Activated CD8-positive, alpha-beta T cell treated with anti-CD3 and anti-CD28 coated beads, Interleukin-2, amount 10 ng/mL, durations not matched to agents 7 days and 5 days (primary cell): ENCODE measurements at regions not wholly inside any gene's neighbourhood (a gene's known extent, or its start where the extent isn't known, plus 50 kb on each side); places are given as distances from the start of the nearest gene placed in this dataset.
"Not testable (repeated sequence)": the region's sequence is repeated elsewhere in the genome, so short reads cannot be mapped to it uniquely, and the experiment has no call there.

Experiments used
- ATAC-seq: fragments of 150-1000 bp; cut with Tn5 transposase; one replicate; pipeline ENCODE4 v1.10.0; 2021; ENCODE audit warnings: moderate library complexity
- CTCF ChIA-PET: fragments of 350-600 bp; sonication (Branson Sonifier 250); formaldehyde crosslinking; loops from one replicate; lab custom pipeline; 2021; ENCODE audit warnings: antibody characterized with exemption; lab: Charles Lee
- POLR2A ChIA-PET: fragments of 350-600 bp; sonication (Branson Sonifier 250); formaldehyde crosslinking; loops from one replicate; lab custom pipeline; 2021; ENCODE audit warnings: antibody characterized with exemption; lab: Charles Lee
- DNase-seq: peaks from one replicate; pipeline ENCODE4 v3.0.0-alpha.2; 2020
- H3K27ac Mint-ChIP-seq: one replicate; pipeline ENCODE4 v1.8.0; 2021; ENCODE audit warnings: mild to moderate bottlenecking, mixed read lengths
- H3K27me3 Mint-ChIP-seq: one replicate; pipeline ENCODE4 v1.8.0; 2021; ENCODE audit warnings: low read depth, mixed read lengths
- H3K36me3 Mint-ChIP-seq: one replicate; pipeline ENCODE4 v1.8.0; 2021; ENCODE audit warnings: low read depth, mixed read lengths
- H3K4me1 Mint-ChIP-seq: one replicate; pipeline ENCODE4 v1.8.0; 2021; ENCODE audit warnings: low read depth, mixed read lengths
- H3K4me3 Mint-ChIP-seq: one replicate; pipeline ENCODE4 v1.8.0; 2021; ENCODE audit warnings: mild to moderate bottlenecking, mixed read lengths
- H3K9me3 Mint-ChIP-seq: one replicate; pipeline ENCODE4 v1.8.0; 2022; ENCODE audit warnings: mixed read lengths; ENCODE audit not compliant: insufficient read depth

GRCh38 chr15:31715208-31715607 is 315.1 kb upstream of the CHRNA7 start:
- POLR2A ChIA-PET, H3K4me1 Mint-ChIP-seq, H3K4me3 Mint-ChIP-seq, H3K27ac Mint-ChIP-seq, H3K36me3 Mint-ChIP-seq, H3K27me3 Mint-ChIP-seq, H3K9me3 Mint-ChIP-seq, ATAC-seq, DNase-seq, CTCF ChIA-PET: not testable (repeated sequence)

DNA sequence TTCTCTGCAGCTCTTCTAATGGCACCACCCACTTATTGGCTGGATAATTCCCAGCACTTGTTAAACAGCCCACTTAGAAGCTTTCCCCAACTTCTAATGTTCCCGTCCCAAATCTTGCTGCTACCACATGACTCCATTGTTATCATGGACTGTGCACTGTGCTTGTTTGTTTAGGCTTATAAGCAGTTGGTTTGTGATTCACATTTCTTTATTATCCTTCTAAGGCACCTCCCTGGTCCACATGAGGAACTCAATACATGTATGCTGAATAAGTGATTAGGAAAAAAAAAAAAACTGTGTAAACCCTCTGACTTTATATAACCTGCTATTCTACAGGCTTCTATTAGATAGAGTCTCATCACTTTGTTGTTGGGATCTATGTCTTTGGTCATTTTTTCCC is 311.7 kb upstream of the CHRNA7 start:
- H3K27me3 Mint-ChIP-seq, DNase-seq, ATAC-seq, H3K4me1 Mint-ChIP-seq, H3K36me3 Mint-ChIP-seq, POLR2A ChIA-PET, H3K4me3 Mint-ChIP-seq, H3K27ac Mint-ChIP-seq, CTCF ChIA-PET, H3K9me3 Mint-ChIP-seq: not testable (repeated sequence)

GRCh38 chr15:31719396-31720022 is 310.8 kb upstream of the CHRNA7 start:
- H3K36me3 Mint-ChIP-seq, POLR2A ChIA-PET, H3K4me1 Mint-ChIP-seq, CTCF ChIA-PET, H3K27me3 Mint-ChIP-seq, DNase-seq, H3K27ac Mint-ChIP-seq, H3K9me3 Mint-ChIP-seq, ATAC-seq, H3K4me3 Mint-ChIP-seq: not testable (repeated sequence)

DNA sequence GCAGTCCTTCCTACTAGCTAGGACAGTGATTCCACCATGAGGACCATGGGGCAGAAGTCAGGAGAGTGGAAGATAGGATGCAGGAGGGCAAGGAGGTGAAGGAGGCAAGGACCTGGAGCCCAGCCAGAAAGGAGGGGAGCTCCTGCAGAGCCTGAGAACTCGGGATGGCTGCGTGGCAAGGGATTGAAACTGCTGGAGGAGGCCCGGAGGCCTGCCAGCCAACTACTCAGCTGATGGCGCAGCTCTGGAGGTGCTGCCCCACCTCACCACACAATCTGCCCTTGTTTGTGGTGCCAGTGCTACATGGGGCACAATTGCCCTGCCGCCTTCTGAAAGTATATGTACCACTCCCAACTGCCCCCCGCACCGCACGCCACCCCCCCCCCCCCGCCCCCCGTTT is 307.3 kb upstream of the CHRNA7 start:
- POLR2A ChIA-PET, ATAC-seq, H3K4me3 Mint-ChIP-seq, H3K27me3 Mint-ChIP-seq, H3K27ac Mint-ChIP-seq, H3K9me3 Mint-ChIP-seq, CTCF ChIA-PET, DNase-seq, H3K4me1 Mint-ChIP-seq, H3K36me3 Mint-ChIP-seq: not testable (repeated sequence)

- not testable (repeated sequence) for ATAC-seq, H3K4me1 Mint-ChIP-seq
Observed at GRCh38 chr15:31724903-31725302, 305.4 kb upstream of the CHRNA7 start.

DNA sequence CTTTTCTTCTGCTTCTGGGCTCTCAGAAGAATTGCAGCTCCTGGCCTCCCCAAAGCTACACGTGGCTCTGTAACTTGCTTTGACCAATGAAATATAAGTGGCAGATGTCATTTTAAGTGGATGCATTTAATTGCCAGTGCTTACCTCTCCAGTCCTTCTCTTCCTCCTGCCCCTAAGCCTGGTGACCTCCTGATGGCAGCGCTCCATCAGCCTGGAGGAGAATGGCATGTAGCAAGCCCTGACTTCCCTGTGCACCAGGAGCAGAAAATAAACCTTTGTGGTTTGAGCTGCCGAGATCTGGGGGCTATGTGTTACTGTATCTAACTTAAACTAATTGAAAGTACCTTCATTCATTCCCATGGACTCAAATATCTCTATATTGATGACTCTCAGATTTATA is 304.7 kb upstream of the CHRNA7 start:
- CTCF ChIA-PET: interaction anchor here (0.6 kb wide), 1 partner anchor 65 kb away, joined by 3 read pairs; no protein-coding TSS in a partner anchor
- H3K27ac Mint-ChIP-seq, H3K4me1 Mint-ChIP-seq, H3K4me3 Mint-ChIP-seq, DNase-seq, ATAC-seq, POLR2A ChIA-PET, H3K36me3 Mint-ChIP-seq, H3K27me3 Mint-ChIP-seq, H3K9me3 Mint-ChIP-seq: not testable (repeated sequence)

More at GRCh38 chr15:31724903-31725302, 305.4 kb upstream of the CHRNA7 start:
- POLR2A ChIA-PET, CTCF ChIA-PET, H3K4me3 Mint-ChIP-seq, H3K27me3 Mint-ChIP-seq, H3K9me3 Mint-ChIP-seq, DNase-seq, H3K27ac Mint-ChIP-seq, H3K36me3 Mint-ChIP-seq: not testable (repeated sequence)

GRCh38 chr15:31727612-31728011 is 302.7 kb upstream of the CHRNA7 start:
- CTCF ChIA-PET: no interaction called here
- Mint-ChIP-seq H3K27me3 (no peaks in the 10 kb centered on the region), H3K4me1 (no peaks in the 10 kb centered on the region), H3K9me3 (no peaks in the 10 kb centered on the region), H3K4me3 (no peak overlapping the region), H3K36me3 (no peaks in the 10 kb centered on the region), H3K27ac (no peak overlapping the region)
- ATAC-seq (no peak), DNase-seq (no peak)
- POLR2A ChIA-PET: no interaction called here

DNA sequence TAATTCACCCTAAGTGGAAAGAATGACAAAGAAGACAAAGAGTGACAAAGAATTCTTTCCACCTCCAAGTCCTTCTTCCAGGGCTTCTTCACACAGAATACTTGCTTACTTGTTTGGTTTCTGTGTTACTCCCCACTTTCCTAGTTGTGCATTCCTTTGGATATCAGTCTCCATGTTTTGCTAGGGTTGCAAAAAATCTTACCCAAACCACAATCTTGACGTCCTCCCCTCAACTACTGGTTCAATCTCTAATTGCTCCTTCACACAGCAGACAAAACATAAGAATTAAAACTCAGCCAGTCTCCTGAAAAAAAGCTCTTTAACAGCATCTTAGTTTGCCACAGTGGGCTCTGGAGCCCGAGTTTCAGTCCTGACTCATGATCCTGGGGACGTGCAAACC is 297.6 kb upstream of the CHRNA7 start:
- ChIA-PET CTCF (no interaction called here), POLR2A (no interaction called here)
- no peak for DNase-seq
- no peak for ATAC-seq
- H3K36me3 Mint-ChIP-seq: no peaks in the 10 kb centered on the region
- no peak overlapping the region for H3K4me3 Mint-ChIP-seq
- no peaks in the 10 kb centered on the region for H3K9me3 Mint-ChIP-seq
- no peaks in the 10 kb centered on the region for H3K4me1 Mint-ChIP-seq
- no peak overlapping the region for H3K27ac Mint-ChIP-seq
- no peaks in the 10 kb centered on the region for H3K27me3 Mint-ChIP-seq

- ATAC-seq (no peak), DNase-seq (no peak)
- ChIA-PET POLR2A (no interaction called here), CTCF (no interaction called here)
- no peak overlapping the region for H3K27ac Mint-ChIP-seq
- H3K36me3 Mint-ChIP-seq: no peaks in the 10 kb centered on the region
- no peaks in the 10 kb centered on the region for H3K4me1 Mint-ChIP-seq
- no peak overlapping the region for H3K4me3 Mint-ChIP-seq
- H3K27me3 Mint-ChIP-seq: no peaks in the 10 kb centered on the region
- H3K9me3 Mint-ChIP-seq: no peaks in the 10 kb centered on the region
Observed at GRCh38 chr15:31733424-31733823, 296.9 kb upstream of the CHRNA7 start.

DNA sequence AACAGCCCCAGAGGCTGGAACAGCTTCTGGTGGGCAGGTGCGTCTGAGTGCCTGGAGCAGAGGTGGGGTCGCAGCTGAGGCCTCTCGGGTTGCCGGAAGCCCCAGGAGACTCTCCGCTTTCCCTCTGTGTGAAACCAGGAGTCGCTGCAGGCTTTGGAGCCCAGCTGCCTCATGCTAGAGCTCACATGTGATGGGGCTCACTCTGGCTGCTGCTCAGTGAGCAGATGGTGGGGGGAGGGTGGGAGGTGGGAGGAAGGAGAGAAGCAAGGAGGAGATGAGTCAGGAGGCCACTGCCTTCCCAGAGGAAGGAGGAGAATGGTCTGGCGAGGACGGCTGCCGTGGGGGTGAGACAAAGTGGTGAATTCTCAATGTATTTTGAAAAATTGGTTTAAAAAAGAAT is 290.1 kb upstream of the CHRNA7 start:
- H3K9me3 Mint-ChIP-seq: peaks cover 19% of the 10 kb centered on the region
- H3K4me3 Mint-ChIP-seq: no peak overlapping the region
- ChIA-PET POLR2A (no interaction called here), CTCF (no interaction called here)
- no peaks in the 10 kb centered on the region for H3K27me3 Mint-ChIP-seq
- H3K27ac Mint-ChIP-seq: no peak overlapping the region
- no peaks in the 10 kb centered on the region for H3K36me3 Mint-ChIP-seq
- no peak for DNase-seq
- no peaks in the 10 kb centered on the region for H3K4me1 Mint-ChIP-seq
- ATAC-seq: no peak

- POLR2A ChIA-PET: no interaction called here
- Mint-ChIP-seq H3K9me3 (peaks cover 19% of the 10 kb centered on the region), H3K4me1 (no peaks in the 10 kb centered on the region), H3K27ac (no peak overlapping the region), H3K27me3 (no peaks in the 10 kb centered on the region), H3K4me3 (no peak overlapping the region), H3K36me3 (no peaks in the 10 kb centered on the region)
- CTCF ChIA-PET: no interaction called here
- DNase-seq: no peak
- no peak for ATAC-seq
Observed at GRCh38 chr15:31745841-31746240, 284.5 kb upstream of the CHRNA7 start.

GRCh38 chr15:31752065-31752762 is 278.1 kb upstream of the CHRNA7 start:
- Mint-ChIP-seq H3K36me3 (no peaks in the 10 kb centered on the region), H3K4me3 (no peak overlapping the region), H3K27ac (no peak overlapping the region), H3K4me1 (no peaks in the 10 kb centered on the region), H3K27me3 (peaks cover 7% of the 10 kb centered on the region), H3K9me3 (no peaks in the 10 kb centered on the region)
- ATAC-seq: no peak
- no peak for DNase-seq
- ChIA-PET POLR2A (no interaction called here), CTCF (no interaction called here)
